ENCODE measurements at regions not wholly inside any gene's neighbourhood (a gene's known extent, or its start where the extent isn't known, plus 50 kb on each side); places are given as distances from the start of the nearest gene placed in this dataset.

GRCh38 chr9:7561527-7562080, 238.0 kb downstream of the DMAC1 start:
- in situ Hi-C loops (cut with HindIII; ENCODE audit: extremely low pct_ligation_motif_present, low pct_unique_long_range_greater_than_20kb) = no loop called here
- Histone ChIP-seq H3K79me2 (ENCODE audit: insufficient read depth, low read length) (no peaks in the 10 kb centered on the region), H2AFZ (ENCODE audit: low read length) (no peak overlapping the region), H3K4me3 (replicated peaks in 1 of 3; ENCODE audit: insufficient read depth in 1 of 3, low read depth in 2 of 3, low read length in 3 of 3) (no peak overlapping the region), H3K27ac (ENCODE audit: extremely low read length, insufficient read depth, low read length) (no peak overlapping the region), H4K20me1 (ENCODE audit: insufficient read depth, low read length) (no peaks in the 10 kb centered on the region), H3K36me3 (replicated peaks in 1 of 2; ENCODE audit: control insufficient read depth in 1 of 2, insufficient read depth in 2 of 2, low read length in 2 of 2) (no peaks in the 10 kb centered on the region), H3K4me2 (ENCODE audit: low read depth, low read length) (no peak overlapping the region), H3K27me3 (ENCODE audit: control insufficient read depth in 1 of 2, insufficient read depth in 2 of 2, low read length in 2 of 2) (no peaks in the 10 kb centered on the region), H3K9ac (ENCODE audit: insufficient read depth, low read depth, low read length) (no peak overlapping the region), H3K4me1 (ENCODE audit: insufficient read depth, low read length) (no peaks in the 10 kb centered on the region), H3K9me3 (ENCODE audit: low read length) (no peaks in the 10 kb centered on the region)
- ATAC-seq (no peak), DNase-seq (ENCODE audit: low spot score) (no peak), FAIRE-seq (no peak)
- ChIA-PET POLR2A (no interaction called here), CTCF (ENCODE audit: low intra/inter-chr PET ratio, low total read pairs) (no interaction called here)
- 16% methylated on average over 6 of the region's 6 CpGs for WGBS (ENCODE audit: low lambda C conversion rate)
- BruUV-seq (replicated peaks) = no TSS peak
- TF ChIP-seq ZFP37 (CRISPR knock-in tag; IDR thresholded peaks at IDR 0.05; ENCODE audit: borderline replicate concordance) = no peak
- TF ChIP-seq NCOA5 (CRISPR knock-in tag; IDR thresholded peaks at IDR 0.05) = no peak
- no peak for TF ChIP-seq PAWR (CRISPR knock-in tag; IDR thresholded peaks at IDR 0.05; ENCODE audit: borderline replicate concordance)
- TF ChIP-seq KLF13 (CRISPR knock-in tag; IDR thresholded peaks at IDR 0.05) = no peak
- TF ChIP-seq TRIM24 (CRISPR knock-in tag; IDR thresholded peaks at IDR 0.05) = no peak
- TF ChIP-seq, protein P1, sequence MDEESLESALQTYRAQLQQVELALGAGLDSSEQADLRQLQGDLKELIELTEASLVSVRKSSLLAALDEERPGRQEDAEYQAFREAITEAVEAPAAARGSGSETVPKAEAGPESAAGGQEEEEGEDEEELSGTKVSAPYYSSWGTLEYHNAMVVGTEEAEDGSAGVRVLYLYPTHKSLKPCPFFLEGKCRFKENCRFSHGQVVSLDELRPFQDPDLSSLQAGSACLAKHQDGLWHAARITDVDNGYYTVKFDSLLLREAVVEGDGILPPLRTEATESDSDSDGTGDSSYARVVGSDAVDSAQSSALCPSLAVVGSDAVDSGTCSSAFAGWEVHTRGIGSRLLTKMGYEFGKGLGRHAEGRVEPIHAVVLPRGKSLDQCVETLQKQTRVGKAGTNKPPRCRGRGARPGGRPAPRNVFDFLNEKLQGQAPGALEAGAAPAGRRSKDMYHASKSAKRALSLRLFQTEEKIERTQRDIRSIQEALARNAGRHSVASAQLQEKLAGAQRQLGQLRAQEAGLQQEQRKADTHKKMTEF (CRISPR knock-in tag; IDR thresholded peaks at IDR 0.05) = no peak
- TF ChIP-seq ZNF230 (CRISPR knock-in tag; IDR thresholded peaks at IDR 0.05) = no peak
- no peak for TF ChIP-seq STAG1 (CRISPR knock-in tag; IDR thresholded peaks at IDR 0.05)
- TF ChIP-seq ZNF251 (CRISPR knock-in tag; IDR thresholded peaks at IDR 0.05) = no peak
- no peak for TF ChIP-seq ZNF101 (CRISPR knock-in tag; IDR thresholded peaks at IDR 0.05; ENCODE audit: borderline replicate concordance, low read depth)
- no peak for TF ChIP-seq SMAD1 (CRISPR knock-in tag; IDR thresholded peaks at IDR 0.05; ENCODE audit: borderline replicate concordance, low read depth)
- intact Hi-C loops (cut with micrococcal nuclease; ENCODE audit: unreplicated experiment) = no loop called here

Data from HepG2 (cell line).